Breast epithelium (tissue), 3 donors: ENCODE measurements at regions not wholly inside any gene's neighbourhood (a gene's known extent, or its start where the extent isn't known, plus 50 kb on each side); places are given as distances from the start of the nearest gene placed in this dataset.

Experiments used
- CTCF ChIP-seq, 3 donors: fragments of 450-650 bp; IDR thresholded peaks; one replicate each; pipeline ENCODE4 v1.5.1; 2016 to 2017; ENCODE audit warnings: antibody characterized with exemption in 3 of 3, mild to moderate bottlenecking in 3 of 3, moderate library complexity in 3 of 3
- POLR2A ChIP-seq: fragments of 450-650 bp; IDR thresholded peaks from one replicate; pipeline ENCODE4 v1.6.1; 2016; ENCODE audit warnings: antibody characterized with exemption, mild to moderate bottlenecking, moderate library complexity
- POLR2AphosphoS5 ChIP-seq, 3 donors: sonication (generic); formaldehyde crosslinking; IDR thresholded peaks; one replicate each; pipeline ENCODE4 v1.6.1; 2017; ENCODE audit warnings: antibody characterized with exemption in 3 of 3

DNA sequence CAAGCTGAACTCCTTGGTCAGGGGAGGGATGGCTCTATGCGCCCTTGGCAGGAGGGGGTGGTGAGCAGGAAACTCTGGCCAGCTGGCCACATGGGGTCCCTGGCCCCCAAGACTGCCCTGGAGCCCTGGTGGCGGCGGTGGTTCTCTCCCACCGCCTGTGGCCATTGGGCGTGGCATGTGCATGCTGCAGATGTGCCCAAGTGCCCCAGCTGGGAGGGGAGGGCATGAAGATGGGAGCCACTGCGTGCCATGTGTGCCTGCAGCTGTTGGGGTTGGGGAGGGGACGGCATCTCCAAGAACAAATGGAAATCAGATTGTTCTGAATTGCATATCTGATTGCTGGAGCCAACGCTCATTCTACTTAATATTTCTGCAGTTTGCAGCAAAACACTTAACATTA lies 115.7 kb upstream of the IGF1 start:
- TF ChIP-seq POLR2AphosphoS5 (IDR thresholded peaks at IDR 0.05) (no peak), CTCF (IDR thresholded peaks at IDR 0.05) (no peak), POLR2A (no peak)
